Testis (tissue), 2 donors: ENCODE measurements at regions not wholly inside any gene's neighbourhood (a gene's known extent, or its start where the extent isn't known, plus 50 kb on each side); places are given as distances from the start of the nearest gene placed in this dataset.

ENCODE experiments used
- CTCF ChIP-seq, 3 experiments: fragments of 450-650 bp in 2 of 3; fragments of 200-600 bp in 1 of 3; sonication (generic) in 1 of 3; IDR thresholded peaks; one replicate each; pipeline ENCODE4 v1.5.1; 2016 to 2019; ENCODE audit warnings: antibody characterized with exemption in 3 of 3, mild to moderate bottlenecking in 2 of 3, moderate library complexity in 1 of 3
- POLR2A ChIP-seq: fragments of 450-650 bp; IDR thresholded peaks from one replicate; pipeline ENCODE4 v1.6.1; 2017; ENCODE audit warnings: antibody characterized with exemption, mild to moderate bottlenecking, moderate library complexity

- TF ChIP-seq POLR2A (no peak), CTCF (IDR thresholded peaks at IDR 0.05) (no peak)
These were observed 497.4 kb upstream of the ZFHX3 start for GRCh38 chr16:73545290-73545689.
